PFSK-1 (cell line): ENCODE measurements at regions not wholly inside any gene's neighbourhood (a gene's known extent, or its start where the extent isn't known, plus 50 kb on each side); places are given as distances from the start of the nearest gene placed in this dataset.

ENCODE experiments used
- FOXP2 ChIP-seq: optimal IDR thresholded peaks from 2 replicates; pipeline ENCODE3; 2011; ENCODE audit warnings: borderline replicate concordance, control low read depth, inconsistent platforms; ENCODE audit not compliant: insufficient read depth; ENCODE audit errors: extremely low read length, extremely low read depth
- POLR2AphosphoS5 ChIP-seq: IDR thresholded peaks from 2 replicates; pipeline ENCODE4 v1.6.1; 2012; ENCODE audit warnings: low read depth, mild to moderate bottlenecking, control low read depth, low read length, moderate library complexity
- REST ChIP-seq, 2 experiments: IDR thresholded peaks; 2 replicates each; pipeline versions ENCODE4 v1.6.1 to v1.8.0; 2011 to 2012; ENCODE audit warnings: low read depth in 2 of 2, low read length in 2 of 2, control low read depth in 1 of 2, inconsistent platforms in 1 of 2, mild to moderate bottlenecking in 1 of 2, moderate library complexity in 1 of 2; ENCODE audit not compliant: insufficient read depth in 1 of 2
- SIN3A ChIP-seq: IDR thresholded peaks from 2 replicates; pipeline ENCODE4 v1.6.1; 2012; ENCODE audit warnings: mild to moderate bottlenecking, low read length, moderate library complexity, borderline replicate concordance; ENCODE audit not compliant: insufficient read depth
- TAF1 ChIP-seq: IDR thresholded peaks from 2 replicates; pipeline ENCODE4 v1.6.1; 2012; ENCODE audit warnings: low read length, control low read depth, borderline replicate concordance; ENCODE audit not compliant: insufficient read depth

DNA sequence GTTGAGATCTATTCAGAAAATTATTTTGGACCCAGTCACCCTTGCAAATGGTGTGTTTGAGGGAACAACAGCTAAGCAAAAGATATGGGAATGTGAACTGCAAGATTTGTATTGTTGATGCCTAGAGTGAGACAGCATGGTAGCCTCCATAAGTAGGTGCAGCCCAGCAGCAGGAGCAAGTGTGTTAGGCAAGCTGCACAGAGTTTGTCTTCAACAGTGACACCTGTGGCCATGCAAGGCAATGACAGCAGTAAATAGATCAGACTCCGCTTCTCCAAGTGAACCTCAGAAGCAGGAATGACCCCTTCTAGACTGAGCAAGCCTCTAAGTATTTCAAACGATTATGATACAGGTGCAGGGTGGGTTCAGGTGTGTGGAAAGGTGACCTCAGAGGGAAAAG is 133.4 kb upstream of the MSX1 start:
- TF ChIP-seq FOXP2 = no peak
- TF ChIP-seq POLR2AphosphoS5 = no peak
- no peak for TF ChIP-seq REST (IDR thresholded peaks at IDR 0.05; ENCODE audit: insufficient read depth in 1 of 2, low read depth in 2 of 2, low read length in 2 of 2)
- no peak for TF ChIP-seq SIN3A
- TF ChIP-seq TAF1 = no peak

GRCh38 chr4:4724321-4724720 is 135.1 kb upstream of the MSX1 start:
- TF ChIP-seq FOXP2 (no peak), TAF1 (no peak), POLR2AphosphoS5 (no peak), SIN3A (no peak), REST (IDR thresholded peaks at IDR 0.05; ENCODE audit: insufficient read depth in 1 of 2, low read depth in 2 of 2, low read length in 2 of 2) (no peak)

DNA sequence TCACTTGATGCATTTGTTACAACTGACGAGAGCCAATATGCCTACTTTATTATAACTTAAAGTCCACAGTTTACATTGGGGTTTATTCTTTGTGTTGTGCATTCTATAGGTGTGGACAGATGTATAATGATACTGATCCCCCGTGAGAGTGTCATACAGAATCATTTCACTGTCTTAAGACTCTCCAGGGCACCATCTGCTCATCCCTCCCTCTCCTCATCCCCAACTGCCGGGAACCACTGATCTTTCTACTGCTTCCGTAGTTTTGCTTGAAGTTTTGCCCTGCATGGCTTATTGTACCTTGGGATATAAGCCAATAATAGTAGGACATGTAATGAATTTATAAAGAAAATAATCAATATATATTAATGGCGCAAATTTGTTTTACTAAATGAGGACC is 137.8 kb upstream of the MSX1 start:
- no peak for TF ChIP-seq SIN3A
- TF ChIP-seq FOXP2 = no peak
- no peak for TF ChIP-seq TAF1
- no peak for TF ChIP-seq REST (IDR thresholded peaks at IDR 0.05; ENCODE audit: insufficient read depth in 1 of 2, low read depth in 2 of 2, low read length in 2 of 2)
- TF ChIP-seq POLR2AphosphoS5 = no peak

DNA sequence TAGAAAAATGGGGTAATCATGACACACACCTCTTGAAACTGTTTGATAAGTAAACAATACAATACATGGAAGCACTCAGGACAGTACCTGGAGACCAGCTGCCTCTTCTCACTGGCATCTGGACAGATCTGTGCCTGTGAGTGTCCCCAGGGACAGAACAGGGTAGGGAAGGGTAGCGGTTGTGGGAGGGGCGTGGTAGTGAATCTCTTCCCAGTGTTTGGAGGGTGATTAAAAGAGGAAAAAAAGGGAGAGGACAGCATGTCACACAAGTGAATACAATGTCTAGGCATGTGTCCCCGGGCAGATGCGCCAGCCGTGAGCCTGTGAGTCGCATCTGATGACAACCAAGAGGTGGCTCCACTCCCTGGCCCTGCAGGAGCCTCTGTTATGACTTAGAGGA is 138.8 kb upstream of the MSX1 start:
- TF ChIP-seq SIN3A (no peak), FOXP2 (no peak), TAF1 (no peak), REST (IDR thresholded peaks at IDR 0.05; ENCODE audit: insufficient read depth in 1 of 2, low read depth in 2 of 2, low read length in 2 of 2) (no peak), POLR2AphosphoS5 (no peak)

DNA sequence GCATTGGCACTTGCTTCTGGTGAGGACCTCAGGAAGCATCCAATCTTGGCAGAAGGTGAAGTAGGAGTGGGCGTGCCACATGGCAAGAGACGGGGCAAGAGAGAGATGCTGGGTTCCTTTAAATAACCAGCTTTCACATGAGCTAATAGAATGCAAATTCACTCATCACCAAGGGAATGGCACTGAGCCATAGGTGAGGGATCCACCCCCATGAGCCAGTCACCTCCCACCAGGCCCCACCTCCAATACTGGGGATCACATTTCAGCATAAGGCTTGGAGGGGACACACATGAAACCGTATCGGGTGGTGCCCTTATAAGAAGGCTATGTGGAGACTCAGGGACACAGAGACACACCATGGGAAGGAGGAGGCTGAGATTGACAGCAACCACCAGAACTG is 140.0 kb upstream of the MSX1 start:
- TF ChIP-seq FOXP2 (no peak), POLR2AphosphoS5 (no peak), SIN3A (no peak), TAF1 (no peak), REST (IDR thresholded peaks at IDR 0.05; ENCODE audit: insufficient read depth in 1 of 2, low read depth in 2 of 2, low read length in 2 of 2) (no peak)
